Liver (tissue), 7 donors: ENCODE measurements at regions not wholly inside any gene's neighbourhood (a gene's known extent, or its start where the extent isn't known, plus 50 kb on each side); places are given as distances from the start of the nearest gene placed in this dataset.
"Not testable (repeated sequence)": the region's sequence is repeated elsewhere in the genome, so short reads cannot be mapped to it uniquely, and the experiment has no call there.

Experiments
- DNase-seq: peaks from one replicate; pipeline ENCODE4 v3.0.0-alpha.2; 2017; ENCODE audit warnings: low spot score
- H3K27ac ChIP-seq, 2 donors: one replicate each; pipeline ENCODE4 v1.7.0; 2013; ENCODE audit warnings: inconsistent platforms in 2 of 2, low read length in 2 of 2, control low read depth in 1 of 2, low read depth in 1 of 2, mild to moderate bottlenecking in 1 of 2
- H3K27me3 ChIP-seq, 4 donors: one replicate each; pipeline versions ENCODE4 v1.6.1 to v1.7.0; 2013; ENCODE audit warnings: low read length in 3 of 4, inconsistent platforms in 1 of 4, mild to moderate bottlenecking in 1 of 4, moderate library complexity in 1 of 4; ENCODE audit not compliant: control insufficient read depth in 4 of 4, insufficient read depth in 4 of 4
- H3K36me3 ChIP-seq, 4 donors: one replicate each; pipeline versions ENCODE4 v1.6.1 to v1.7.0; 2013; ENCODE audit warnings: low read length in 3 of 4, mild to moderate bottlenecking in 3 of 4, low read depth in 1 of 4, moderate library complexity in 1 of 4; ENCODE audit not compliant: control insufficient read depth in 4 of 4, insufficient read depth in 3 of 4
- H3K4me1 ChIP-seq, 4 donors: one replicate each; pipeline versions ENCODE4 v1.6.1 to v1.7.0; 2013; ENCODE audit warnings: low read length in 3 of 4, mild to moderate bottlenecking in 3 of 4, moderate library complexity in 1 of 4; ENCODE audit not compliant: control insufficient read depth in 4 of 4, insufficient read depth in 4 of 4
- H3K4me3 ChIP-seq, 3 donors: one replicate each; pipeline versions ENCODE4 v1.6.1 to v1.7.0; 2013; ENCODE audit warnings: low read length in 3 of 3, control low read depth in 1 of 3, low read depth in 1 of 3, mild to moderate bottlenecking in 1 of 3
- H3K9ac ChIP-seq, 2 donors: one replicate each; pipeline ENCODE4 v1.7.0; 2013; ENCODE audit warnings: low read length in 2 of 2, mild to moderate bottlenecking in 2 of 2, moderate library complexity in 2 of 2, control low read depth in 1 of 2, low read depth in 1 of 2
- H3K9me3 ChIP-seq, 4 donors: one replicate each; pipeline versions ENCODE4 v1.6.1 to v1.7.0; 2013; ENCODE audit warnings: low read length in 3 of 4; ENCODE audit not compliant: control insufficient read depth in 4 of 4
- EGR1 ChIP-seq, 2 donors: IDR thresholded peaks; 2 replicates each; pipeline ENCODE4 v1.6.1; 2016 to 2018; ENCODE audit warnings: antibody characterized with exemption in 2 of 2, low read depth in 2 of 2
- FOXA1 ChIP-seq: IDR thresholded peaks from 2 replicates; pipeline ENCODE4 v1.6.1; 2016; ENCODE audit warnings: antibody characterized with exemption
- GABPA ChIP-seq, 2 donors: IDR thresholded peaks in 1 of 2; conservative IDR thresholded peaks in 1 of 2; 2 replicates each; pipeline ENCODE4 v1.6.1; 2016; ENCODE audit warnings: antibody characterized with exemption in 2 of 2, mild to moderate bottlenecking in 1 of 2, moderate library complexity in 1 of 2
- HNF4G ChIP-seq: IDR thresholded peaks from 2 replicates; pipeline ENCODE4 v1.6.1; 2016; ENCODE audit warnings: antibody characterized with exemption
- JUND ChIP-seq, 2 donors: IDR thresholded peaks; 2 replicates each; pipeline ENCODE4 v1.6.1; 2016; ENCODE audit warnings: antibody characterized with exemption in 2 of 2
- NR2F2 ChIP-seq: IDR thresholded peaks from 2 replicates; pipeline ENCODE4 v1.6.1; 2016; ENCODE audit warnings: antibody characterized with exemption
- RAD21 ChIP-seq, 2 donors: IDR thresholded peaks; 2 replicates each; pipeline ENCODE4 v1.6.1; 2016; ENCODE audit warnings: antibody characterized with exemption in 2 of 2, mild to moderate bottlenecking in 2 of 2
- REST ChIP-seq: IDR thresholded peaks from 2 replicates; pipeline ENCODE4 v1.6.1; 2016; ENCODE audit warnings: antibody characterized with exemption, mild to moderate bottlenecking
- SP1 ChIP-seq: IDR thresholded peaks from 2 replicates; pipeline ENCODE4 v1.6.1; 2018; ENCODE audit warnings: antibody characterized with exemption, mild to moderate bottlenecking
- TAF1 ChIP-seq: conservative IDR thresholded peaks from 2 replicates; pipeline ENCODE4 v1.6.1; 2016; ENCODE audit warnings: antibody characterized with exemption, mild to moderate bottlenecking
- WGBS: extraction: QIAGEN DNeasy Blood & Tissue Kit; methylation state at CpG from one replicate; pipeline ENCODE4 v1.1.7; 2013; 5-methylcytosine and 5-hydroxymethylcytosine counted together
- TF ChIP-seq, protein P1 (sequence below): IDR thresholded peaks from 2 replicates; pipeline ENCODE4 v1.6.1; 2016; ENCODE audit warnings: antibody characterized with exemption
- donor health status: healthy.
- donor health status: healthy.
- donor health status: healthy.
- donor health status: healthy.

- no peak for DNase-seq
Measured at GRCh38 chr4:34502086-34502485, 1742.2 kb downstream of the ARAP2 start.

DNA sequence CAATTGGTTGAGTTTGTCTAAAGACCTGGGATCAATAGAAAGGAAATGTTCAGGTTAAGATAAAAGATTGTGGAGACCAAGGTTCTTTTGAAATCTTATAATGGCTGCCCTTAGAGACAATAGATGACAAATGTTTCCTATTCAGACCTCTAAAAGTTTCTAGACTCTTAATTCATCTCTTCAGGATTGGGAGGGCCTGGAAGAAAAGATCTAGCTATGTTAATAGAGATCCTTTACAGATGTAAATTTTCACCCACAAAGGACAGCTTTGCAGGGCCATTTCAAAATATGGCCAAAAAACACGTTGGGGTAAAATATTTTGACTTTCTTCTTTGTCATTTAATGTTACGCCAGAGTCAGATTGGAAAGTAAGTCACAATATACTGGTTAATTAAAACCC is 1739.6 kb downstream of the ARAP2 start:
- H3K36me3 ChIP-seq, H3K9me3 ChIP-seq, DNase-seq, H3K9ac ChIP-seq, H3K27ac ChIP-seq, H3K4me1 ChIP-seq, H3K4me3 ChIP-seq, H3K27me3 ChIP-seq: not testable (repeated sequence)
- 59% methylated on average over 2 of the region's 2 CpGs for WGBS

More at GRCh38 chr4:34502086-34502485, 1742.2 kb downstream of the ARAP2 start:
- H3K4me3 ChIP-seq: no peak overlapping the region
- no peaks in the 10 kb centered on the region for H3K9me3 ChIP-seq
- no peaks in the 10 kb centered on the region for H3K4me1 ChIP-seq
- 62% methylated on average over 2 of the region's 2 CpGs for WGBS
- no peak overlapping the region for H3K9ac ChIP-seq
- H3K27ac ChIP-seq: no peak overlapping the region
- no peaks in the 10 kb centered on the region for H3K36me3 ChIP-seq
- TF ChIP-seq, protein P1, sequence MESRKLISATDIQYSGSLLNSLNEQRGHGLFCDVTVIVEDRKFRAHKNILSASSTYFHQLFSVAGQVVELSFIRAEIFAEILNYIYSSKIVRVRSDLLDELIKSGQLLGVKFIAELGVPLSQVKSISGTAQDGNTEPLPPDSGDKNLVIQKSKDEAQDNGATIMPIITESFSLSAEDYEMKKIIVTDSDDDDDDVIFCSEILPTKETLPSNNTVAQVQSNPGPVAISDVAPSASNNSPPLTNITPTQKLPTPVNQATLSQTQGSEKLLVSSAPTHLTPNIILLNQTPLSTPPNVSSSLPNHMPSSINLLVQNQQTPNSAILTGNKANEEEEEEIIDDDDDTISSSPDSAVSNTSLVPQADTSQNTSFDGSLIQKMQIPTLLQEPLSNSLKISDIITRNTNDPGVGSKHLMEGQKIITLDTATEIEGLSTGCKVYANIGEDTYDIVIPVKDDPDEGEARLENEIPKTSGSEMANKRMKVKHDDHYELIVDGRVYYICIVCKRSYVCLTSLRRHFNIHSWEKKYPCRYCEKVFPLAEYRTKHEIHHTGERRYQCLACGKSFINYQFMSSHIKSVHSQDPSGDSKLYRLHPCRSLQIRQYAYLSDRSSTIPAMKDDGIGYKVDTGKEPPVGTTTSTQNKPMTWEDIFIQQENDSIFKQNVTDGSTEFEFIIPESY: no peak
- TF ChIP-seq NR2F2: no peak
- TF ChIP-seq GABPA (IDR thresholded peaks at IDR 0.05 in 1 of 2, conservative IDR thresholded peaks at IDR 0.05 in 1 of 2): no peak
- no peak for TF ChIP-seq TAF1
- TF ChIP-seq JUND (IDR thresholded peaks at IDR 0.05): no peak
- no peak for TF ChIP-seq SP1
- TF ChIP-seq REST: no peak
- no peak for TF ChIP-seq HNF4G
- TF ChIP-seq FOXA1: no peak
- no peak for TF ChIP-seq EGR1 (IDR thresholded peaks at IDR 0.05; ENCODE audit: low read depth in 2 of 2)
- no peak for TF ChIP-seq RAD21 (IDR thresholded peaks at IDR 0.05)
- H3K27me3 ChIP-seq: no peaks in the 10 kb centered on the region

GRCh38 chr4:34506511-34507092 is 1737.7 kb downstream of the ARAP2 start:
- H3K27me3 ChIP-seq, H3K4me3 ChIP-seq, H3K4me1 ChIP-seq, H3K27ac ChIP-seq, H3K9ac ChIP-seq, DNase-seq, H3K36me3 ChIP-seq, H3K9me3 ChIP-seq: not testable (repeated sequence)
- 90% methylated on average over 26 of the region's 26 CpGs for WGBS
